ENCODE measurements at regions not wholly inside any gene's neighbourhood (a gene's known extent, or its start where the extent isn't known, plus 50 kb on each side); places are given as distances from the start of the nearest gene placed in this dataset.
"Not testable (repeated sequence)": the region's sequence is repeated elsewhere in the genome, so short reads cannot be mapped to it uniquely, and the experiment has no call there.

DNA sequence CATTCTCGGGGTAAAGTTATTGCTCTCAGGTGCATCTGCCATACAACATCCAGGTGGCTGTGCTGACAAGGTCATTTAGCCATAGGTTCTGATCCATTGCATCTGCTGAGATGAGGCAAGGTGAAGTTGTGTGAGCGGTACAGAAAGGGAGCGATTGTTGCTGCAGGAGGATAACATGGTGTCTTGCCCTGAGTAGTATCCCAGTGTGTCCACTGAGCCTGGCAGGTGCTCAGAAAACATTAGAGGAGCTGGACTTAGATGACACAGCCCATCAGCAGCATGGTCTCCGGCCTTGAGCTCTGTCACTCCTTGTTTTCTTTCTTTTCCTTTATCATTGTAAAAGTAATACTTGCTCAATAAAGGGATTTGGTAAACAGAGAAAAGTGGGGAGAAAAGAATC is 161.1 kb upstream of the ATP10A start:
- no peak for DNase-seq

DNA sequence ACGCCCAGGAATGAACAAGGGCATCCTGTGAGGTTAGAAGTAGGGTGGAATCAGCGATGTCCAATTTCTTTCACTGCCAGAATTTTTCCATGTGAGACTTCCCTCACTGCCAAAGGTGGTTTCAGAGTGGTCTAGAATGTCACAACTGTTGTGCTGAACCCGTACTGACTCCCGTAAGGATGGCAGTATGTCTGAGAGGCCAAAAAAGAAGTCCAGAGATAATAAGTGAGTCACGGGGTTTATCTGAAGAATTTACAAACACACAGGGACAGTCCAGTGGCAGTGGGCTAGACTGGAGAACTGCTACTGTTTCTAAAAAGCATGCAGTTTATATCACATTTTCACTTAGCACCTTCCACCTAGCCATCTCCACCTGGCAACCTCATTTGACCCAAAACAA is 160.6 kb upstream of the ATP10A start:
- DNase-seq = no peak

DNA sequence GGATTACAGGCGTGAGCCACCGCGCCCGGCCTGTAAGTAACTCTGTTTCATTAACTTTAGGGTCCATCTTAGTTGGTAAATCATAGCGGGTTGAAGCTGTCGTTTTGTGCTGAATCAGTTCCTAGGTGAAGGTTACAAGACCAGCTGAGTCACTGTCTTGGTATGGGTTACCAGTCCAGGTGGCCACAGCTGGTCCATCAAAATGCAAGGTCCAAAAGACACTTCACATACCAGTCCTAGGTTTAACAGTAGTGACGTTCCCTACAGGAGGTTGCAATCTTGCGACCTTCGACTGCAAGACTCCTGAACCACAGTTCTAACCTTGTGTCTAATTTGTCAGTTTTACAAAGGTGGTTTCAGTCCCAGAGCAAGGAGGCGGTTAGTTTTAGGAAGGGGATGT is 160.1 kb upstream of the ATP10A start:
- DNase-seq = no peak

DNA sequence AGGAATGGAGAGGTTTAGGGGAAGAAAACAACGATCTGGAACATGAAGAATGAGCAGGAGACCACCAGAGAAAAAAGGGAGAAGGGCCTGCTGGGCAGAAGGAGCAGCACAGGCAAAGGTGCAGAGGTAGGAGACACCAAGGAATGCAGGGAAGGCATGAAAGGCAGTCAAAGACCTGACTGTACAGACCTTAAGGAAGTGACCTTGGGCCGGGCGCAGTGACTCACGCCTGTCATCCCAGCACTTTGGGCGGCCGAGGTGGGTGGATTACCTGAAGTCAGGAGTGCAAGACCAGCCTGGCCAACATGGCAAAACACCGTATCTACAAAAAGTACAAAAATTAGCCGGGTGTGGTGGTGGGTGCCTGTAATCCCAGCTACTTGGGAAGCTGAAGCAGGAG is 157.7 kb upstream of the ATP10A start:
- DNase-seq = no peak

DNA sequence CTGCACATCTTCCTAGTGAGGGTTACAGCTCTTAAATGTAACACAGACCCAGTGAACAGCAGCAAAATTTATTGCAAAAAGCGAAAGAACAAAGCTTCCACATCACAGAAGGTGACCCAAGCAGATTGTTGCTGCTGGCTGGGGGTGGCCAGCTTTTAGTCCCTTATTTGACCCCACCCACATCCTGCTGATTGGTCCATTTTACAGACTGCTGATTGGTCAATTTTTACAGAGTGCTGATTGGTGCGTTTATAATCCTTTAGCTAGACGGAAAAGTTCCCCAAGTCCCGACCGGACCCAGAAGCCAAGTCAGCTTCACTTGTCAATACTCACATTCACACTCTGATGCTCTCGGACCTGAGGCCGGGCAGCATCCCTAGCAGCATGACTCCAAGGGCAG is 154.5 kb upstream of the ATP10A start:
- DNase-seq = no peak

DNA sequence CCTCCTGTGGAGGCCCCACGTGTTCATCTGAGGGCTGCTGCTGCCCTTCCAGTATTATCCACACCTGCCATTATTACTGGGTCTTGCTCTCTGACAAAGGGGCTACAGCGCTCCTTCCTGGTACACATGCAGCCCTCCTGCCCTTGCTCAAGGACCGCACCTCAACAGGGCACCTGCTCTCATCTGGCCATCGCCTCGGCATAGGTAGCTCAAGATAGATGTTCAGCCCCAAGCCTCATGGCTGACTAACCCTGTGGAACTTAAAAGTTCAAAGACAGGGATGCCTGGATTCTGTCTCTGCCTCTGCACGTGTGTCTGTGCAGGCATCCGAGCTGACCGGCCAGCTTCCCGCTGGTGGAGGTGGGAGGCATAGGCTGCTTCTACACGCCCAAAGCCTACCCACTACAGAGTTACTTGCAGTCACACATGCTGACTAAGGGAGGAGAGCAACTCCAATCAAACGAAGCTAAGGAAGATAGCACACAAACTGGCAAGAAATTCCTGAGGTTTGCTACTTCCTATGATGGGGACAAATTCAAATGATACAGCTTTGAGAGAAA is 152.5 kb upstream of the ATP10A start:
- no peak for DNase-seq

DNA sequence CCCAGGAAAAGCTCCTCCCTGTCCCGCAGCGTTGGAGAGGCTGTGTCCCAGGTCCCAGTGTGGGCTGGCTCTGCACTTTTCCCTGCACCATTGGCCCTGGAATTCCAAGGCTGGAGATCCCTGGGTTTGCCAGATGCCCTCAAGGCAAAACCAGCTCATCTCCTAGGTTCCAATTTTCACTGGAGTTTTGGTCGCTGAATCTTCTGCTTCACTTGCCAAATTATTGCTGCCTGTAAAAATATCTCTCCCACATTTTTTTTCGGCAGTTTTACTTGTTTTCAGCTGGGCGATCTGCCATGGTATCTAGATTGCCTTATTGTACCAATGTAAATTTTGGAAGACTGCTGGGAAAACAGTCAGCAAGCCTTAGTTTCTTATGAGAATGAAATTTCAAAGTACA is 150.9 kb upstream of the ATP10A start:
- no peak for DNase-seq

DNA sequence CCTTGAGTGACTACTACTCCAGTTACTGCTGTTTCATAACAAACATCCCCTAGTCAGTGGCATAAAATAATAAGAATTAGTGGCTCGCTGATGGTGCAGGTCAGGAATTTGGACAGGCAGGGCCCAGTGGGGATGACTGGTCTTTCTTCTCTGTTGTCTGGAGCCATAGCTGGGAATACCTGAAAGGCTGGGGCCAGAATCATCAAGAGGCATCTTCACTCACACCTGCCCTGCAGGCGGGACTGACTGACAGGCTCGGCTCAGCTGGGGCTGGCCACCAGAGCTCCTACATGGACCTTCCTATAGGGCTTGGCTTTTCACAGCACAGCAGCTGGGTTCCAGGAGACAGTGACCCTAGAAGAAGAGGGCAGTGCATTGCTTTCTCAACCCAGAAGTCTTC is 148.8 kb upstream of the ATP10A start:
- no peak for DNase-seq

DNA sequence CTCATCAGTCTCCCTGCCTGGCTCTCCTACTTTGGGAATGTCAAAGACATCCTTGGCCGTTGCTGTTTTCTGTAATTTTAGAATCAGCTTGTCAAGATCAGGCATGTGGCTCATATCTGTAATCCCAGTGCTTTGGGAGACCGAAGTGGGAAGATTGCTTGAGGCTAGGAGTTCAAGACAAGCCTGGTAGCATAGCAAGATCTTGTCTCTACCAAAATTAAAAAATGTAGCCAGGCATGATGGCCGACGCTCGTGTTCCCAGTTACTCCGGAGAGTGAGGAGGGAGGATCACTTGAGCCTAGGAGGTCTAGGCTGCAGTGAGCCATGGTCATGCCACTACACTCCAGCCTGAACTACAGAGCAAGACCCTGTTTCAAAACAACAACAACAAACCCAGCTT is 144.0 kb upstream of the ATP10A start:
- no peak for DNase-seq

DNA sequence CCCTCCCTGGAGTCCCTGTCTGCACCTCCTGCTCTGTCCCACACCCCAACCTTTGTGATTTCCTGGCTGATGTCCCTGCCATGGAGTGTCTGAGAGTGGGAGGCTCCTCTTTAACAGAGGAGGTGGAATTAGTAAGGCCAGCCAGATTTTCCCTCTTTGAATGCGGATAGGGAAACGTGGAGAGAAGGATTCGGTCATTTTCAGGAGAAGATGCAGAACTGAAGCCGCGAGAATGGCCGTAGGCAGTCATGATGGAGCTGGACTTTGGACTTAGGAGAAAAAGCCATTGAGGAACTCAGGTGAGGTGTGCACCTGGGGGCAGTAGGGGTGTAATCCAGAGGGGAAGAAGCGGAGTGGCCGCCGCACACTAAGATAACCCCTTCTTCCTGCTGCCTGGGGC is 138.1 kb upstream of the ATP10A start:
- DNase-seq = no peak

DNA sequence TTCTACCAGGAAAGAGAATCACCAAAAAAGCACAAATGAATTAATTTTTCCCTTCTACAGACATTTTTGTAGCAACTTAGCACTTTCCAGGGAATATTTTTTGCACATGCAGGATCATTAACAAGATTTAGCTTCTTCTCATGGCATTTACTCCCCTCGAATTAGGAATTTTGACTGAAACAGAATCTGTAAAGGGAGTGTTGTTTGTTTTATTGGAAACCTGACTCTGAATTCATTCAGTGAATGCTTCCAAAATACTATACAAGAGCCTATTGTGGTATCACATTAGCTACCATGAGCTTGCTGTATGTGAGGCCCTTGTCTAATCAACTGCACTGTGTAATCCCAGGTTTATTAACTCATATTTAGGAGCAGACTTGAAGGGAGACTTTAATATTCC is 130.4 kb upstream of the ATP10A start:
- DNase-seq = no peak

DNA sequence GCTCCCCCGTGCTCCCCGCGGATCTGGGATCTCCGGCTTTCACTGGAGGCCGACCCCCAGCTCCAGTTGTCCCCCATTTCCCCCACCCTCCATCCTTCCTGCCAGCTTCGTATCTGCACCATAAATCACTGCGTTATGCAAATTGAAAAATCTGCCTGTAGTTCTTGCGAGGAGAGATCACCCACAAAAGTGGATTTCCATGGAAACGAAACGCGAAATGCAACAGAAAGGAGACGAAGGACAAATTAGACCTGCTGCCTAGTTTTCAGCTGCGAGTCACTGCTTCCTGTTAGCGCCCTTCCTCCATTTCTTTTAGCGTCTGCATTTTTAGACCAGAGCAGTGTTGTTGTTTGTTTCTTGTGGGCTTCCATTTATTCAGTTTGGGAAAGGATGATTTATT is 127.1 kb upstream of the ATP10A start:
- no peak for DNase-seq

DNA sequence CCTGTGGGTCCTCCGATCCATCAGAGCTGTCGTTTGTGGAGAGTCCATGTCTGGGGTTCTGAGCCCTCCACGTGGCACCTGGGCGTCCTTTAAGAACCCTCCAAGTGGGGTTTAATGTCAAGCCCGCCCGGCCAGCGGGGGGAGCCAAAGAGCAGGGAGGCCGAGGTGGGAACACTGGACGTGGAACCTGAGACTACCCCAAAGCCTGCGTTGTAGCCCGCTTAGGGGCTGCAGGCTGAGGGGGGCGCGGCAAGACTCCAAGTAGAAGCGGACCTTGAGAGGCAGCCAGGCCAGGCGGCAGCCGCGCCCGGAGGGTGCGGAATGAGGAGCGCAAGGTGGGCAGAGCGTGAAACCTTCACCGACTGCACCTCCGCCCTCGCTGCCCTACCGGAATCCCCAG is 126.2 kb upstream of the ATP10A start:
- DNase-seq = no peak

DNA sequence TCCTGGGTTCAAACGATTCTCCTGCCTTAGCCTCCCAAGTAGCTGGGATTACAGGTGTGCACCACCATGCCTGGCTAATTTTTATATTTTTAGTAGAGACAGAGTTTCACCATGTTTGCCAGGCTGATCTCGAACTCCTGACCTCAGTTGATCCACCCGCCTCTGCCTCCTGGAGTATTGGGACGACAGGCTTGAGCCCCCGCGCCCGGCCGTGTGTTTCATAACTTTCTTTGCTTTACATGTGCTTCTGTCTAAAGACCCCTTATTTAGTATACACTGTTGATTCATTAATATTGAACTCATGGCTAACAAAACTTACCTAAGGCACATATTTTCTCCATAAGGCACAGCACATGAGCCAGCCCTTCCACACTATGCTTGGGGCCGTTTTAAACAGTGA is 125.6 kb upstream of the ATP10A start:
- not testable (repeated sequence) for DNase-seq

DNA sequence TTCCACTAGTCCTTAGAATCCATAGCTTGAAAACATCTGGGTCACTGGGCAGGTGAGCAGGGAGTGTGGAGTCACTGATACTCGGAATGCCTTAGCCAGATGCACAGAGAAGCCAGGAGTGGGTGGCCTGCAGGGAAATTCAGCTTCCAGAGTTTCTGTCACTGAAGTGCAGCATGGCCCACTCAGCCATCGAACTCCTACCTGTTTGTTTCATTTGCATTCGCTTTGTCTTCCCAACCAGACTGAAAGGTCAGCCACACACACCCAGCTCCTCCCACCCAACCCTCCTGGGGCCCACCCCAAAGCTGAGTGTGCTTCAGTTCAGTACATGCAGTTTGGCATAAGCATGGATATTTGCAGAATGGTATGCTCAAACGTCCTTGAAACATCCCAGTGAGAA is 124.5 kb upstream of the ATP10A start:
- no peak for DNase-seq

DNA sequence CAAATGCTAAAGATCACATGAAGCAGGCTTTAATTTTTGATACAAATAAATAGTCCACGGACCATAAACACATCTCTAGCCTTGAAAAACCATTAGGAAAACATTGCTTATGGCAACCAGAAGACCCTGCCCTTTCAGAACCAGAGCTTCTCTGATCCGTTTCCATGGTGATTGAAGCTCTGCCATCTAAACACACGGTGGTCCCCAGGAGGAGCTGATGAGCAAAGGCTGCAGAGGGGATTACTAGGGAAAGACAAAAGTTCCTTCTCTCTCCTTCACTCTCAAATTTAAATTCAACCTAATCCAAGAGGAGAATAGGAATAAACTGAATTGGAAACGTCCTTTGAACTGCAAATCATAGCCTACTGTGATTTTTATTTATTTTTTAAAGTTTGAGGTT is 122.0 kb upstream of the ATP10A start:
- DNase-seq = no peak

DNA sequence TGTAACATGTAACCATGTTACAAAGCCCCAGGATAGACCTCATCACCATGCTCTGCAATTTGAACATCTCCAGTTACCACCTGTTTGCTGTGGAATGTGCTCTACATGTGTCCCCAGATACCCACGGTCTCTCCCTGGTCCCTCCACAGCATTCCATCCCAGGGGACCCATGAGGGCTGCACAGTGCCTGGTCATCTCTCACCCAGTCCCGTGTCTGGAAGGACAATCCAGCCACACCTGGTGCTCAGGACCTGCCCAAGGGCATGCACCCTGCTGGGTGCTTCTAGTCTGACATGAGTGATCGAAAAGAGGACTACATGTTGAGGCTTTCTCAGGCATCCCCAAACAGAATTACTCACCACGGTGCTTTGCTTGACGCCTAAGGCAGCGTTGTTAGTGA is 119.6 kb upstream of the ATP10A start:
- DNase-seq = no peak

DNA sequence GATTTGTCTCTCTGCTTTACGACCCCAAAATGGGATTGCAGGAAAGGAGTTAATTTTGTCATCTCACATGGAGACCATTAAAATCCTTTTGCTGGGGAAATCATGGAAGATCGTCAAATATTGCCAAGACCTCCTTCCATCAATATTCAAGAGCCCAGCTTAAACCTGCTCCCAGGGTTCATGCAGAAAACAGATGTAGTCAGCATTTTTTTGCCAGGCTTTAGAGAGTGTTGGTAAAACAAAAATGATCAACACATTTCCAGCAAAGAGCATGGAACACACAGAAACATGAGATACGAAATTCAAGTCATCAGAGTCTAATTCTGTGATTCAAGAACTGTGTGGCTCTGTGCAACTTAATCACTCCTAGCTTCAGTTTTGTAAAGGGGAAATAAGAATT is 118.0 kb upstream of the ATP10A start:
- no peak for DNase-seq

DNA sequence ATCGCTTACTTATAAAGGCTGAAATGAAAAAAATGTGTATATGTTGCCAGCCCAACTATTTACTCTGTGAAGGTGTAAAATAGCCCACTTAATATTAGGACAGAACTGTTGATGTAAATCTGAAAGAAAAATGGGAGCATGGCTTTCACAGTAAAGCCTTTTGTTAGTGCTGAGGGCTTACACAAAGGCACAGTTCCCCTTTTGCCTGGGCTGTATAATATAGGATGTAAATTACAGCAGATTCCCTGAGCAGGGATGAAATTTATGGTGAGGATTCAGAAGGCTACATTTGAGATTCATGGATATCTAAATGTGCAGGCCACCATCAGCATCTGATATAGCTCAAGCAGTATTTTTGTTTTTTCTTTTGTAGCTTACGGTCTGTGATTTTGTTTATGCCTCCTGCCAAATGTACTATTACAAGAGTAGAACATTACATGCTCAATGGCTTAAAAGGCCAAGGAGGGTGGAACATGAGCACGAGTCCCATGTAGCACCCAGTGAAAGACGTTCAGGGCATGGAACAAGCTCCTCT is 109.1 kb upstream of the ATP10A start:
- no peak for DNase-seq

DNA sequence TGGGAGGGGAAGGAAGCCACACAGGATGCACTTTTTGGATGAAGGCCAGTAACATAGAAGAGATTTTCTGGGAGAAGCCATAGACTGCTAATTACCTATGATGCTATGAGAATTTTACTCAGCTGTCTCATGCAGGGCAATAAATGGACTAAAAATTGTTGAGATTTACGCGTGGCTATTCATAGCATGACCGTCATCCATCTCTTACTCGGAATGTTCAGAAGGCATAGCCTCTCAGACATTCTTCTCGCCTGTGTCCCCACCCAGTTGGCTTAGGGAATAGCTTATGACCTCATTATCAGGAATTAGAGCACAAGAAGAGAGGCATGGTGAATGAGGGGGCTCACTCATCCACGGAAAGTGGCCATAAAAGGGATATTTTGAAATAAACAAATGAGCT is 107.9 kb upstream of the ATP10A start:
- DNase-seq = no peak

DNA sequence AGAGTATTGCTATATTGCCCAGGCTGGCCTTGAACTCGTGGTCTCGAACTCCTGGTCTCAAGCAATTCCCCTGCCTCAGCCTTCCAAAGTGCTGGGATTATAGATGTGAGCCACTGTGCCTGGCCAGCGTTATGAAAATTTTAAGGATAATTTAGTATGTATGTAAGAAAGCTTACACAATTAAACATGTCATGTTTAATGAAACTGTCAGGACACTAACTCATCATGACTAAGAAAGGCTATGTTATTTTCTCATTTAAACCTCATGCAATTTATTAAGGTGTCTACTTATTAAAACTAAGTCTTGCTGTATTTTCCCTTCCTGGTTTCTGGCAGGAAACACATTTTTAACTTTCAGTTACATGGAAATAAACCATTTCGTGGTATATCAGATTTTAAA is 106.8 kb upstream of the ATP10A start:
- DNase-seq = no peak

DNA sequence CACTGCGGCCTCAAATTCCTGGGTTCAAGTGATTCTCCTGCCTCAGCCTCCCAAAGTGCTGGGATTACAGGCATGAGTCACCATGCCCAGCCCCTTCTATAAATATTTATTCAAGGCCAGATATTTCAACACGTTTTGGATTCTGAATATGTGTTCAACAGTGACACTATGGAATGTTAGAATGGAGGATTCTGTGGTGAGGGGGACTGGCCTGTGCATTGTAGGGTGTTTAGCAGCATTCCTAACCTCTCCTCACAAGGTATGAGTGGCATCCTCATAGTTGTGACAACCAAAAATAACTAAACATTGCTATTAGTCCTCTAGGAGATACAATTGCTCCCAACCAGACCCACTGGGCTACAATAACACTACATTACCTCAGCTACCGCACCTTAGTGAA is 104.0 kb upstream of the ATP10A start:
- no peak for DNase-seq

DNA sequence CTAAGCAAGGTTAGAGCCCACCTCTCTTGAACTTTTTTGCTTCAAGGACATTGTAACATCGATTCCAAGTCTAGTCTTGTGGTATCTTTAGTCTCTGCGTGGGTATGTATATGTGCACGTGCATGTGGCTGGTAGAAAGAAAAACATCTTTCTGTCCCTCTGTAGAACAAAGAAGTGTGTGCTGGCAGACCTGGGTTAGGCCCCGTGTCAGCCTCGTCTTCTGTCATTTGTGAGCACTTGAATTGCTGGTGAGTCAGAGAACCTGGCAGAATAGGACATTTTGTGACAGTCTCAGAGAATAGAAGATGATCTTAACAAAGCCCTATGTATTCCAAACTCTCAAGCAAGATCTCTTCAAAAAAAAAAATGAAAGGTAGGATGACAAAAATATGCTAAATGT is 102.2 kb upstream of the ATP10A start:
- DNase-seq = no peak

DNA sequence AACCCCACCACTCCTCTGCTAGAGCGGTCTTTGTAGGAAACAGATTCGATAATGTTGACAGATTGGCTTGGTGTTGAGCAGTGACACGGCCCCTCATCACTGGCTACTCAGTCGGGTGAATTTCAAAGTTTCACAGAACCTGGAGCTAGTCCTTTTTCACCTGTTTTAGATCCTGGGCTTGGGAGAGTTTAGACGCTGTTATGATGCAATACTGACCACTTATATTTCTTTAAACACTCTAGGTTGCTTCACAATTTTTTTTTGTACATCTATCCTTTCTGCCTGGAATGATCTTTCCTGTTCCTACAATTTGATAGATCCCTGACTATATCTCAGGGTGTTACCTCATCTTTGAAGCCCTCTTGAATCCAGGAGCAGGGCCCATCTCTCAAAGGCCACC is 97.1 kb upstream of the ATP10A start:
- DNase-seq = no peak

DNA sequence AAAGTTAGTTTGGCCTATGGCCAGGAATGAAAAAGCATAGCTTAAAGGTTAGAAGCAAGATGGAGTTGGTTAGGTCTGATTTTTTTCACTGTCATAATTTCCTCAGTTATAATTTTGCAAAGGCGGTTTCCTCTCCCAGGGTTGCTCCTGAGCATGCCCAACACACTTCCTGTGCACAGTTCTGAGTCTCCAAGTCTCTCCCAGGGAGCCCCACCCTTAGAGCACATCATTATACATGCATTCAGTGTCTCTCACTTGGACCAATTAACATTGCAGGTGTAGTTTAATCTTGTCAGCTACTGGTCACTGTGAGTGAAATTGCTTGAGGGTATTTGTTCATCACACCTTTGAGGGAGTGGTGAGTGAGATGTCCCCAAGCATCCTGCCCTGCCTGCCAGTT is 96.0 kb upstream of the ATP10A start:
- no peak for DNase-seq

All from occipital lobe (tissue), 1 donor.